Suprapubic skin (tissue), 3 donors: ENCODE measurements at regions not wholly inside any gene's neighbourhood (a gene's known extent, or its start where the extent isn't known, plus 50 kb on each side); places are given as distances from the start of the nearest gene placed in this dataset.

Source experiments
- EP300 ChIP-seq: sonication (generic); formaldehyde crosslinking; IDR thresholded peaks from one replicate; pipeline ENCODE4 v1.6.1; 2017; ENCODE audit warnings: antibody characterized with exemption
- POLR2A ChIP-seq, 2 donors: fragments of 450-650 bp; IDR thresholded peaks; one replicate each; pipeline ENCODE4 v1.6.1; 2017; ENCODE audit warnings: antibody characterized with exemption in 2 of 2, mild to moderate bottlenecking in 2 of 2, moderate library complexity in 2 of 2
- TF ChIP-seq, protein P1 (sequence below), 2 donors: fragments of 200-600 bp in 1 of 2; fragments of 450-650 bp in 1 of 2; sonication (generic) in 1 of 2; IDR thresholded peaks; one replicate each; pipeline ENCODE4 v1.5.1; 2016 to 2019; ENCODE audit warnings: antibody characterized with exemption in 2 of 2, mild to moderate bottlenecking in 1 of 2, moderate library complexity in 1 of 2

DNA sequence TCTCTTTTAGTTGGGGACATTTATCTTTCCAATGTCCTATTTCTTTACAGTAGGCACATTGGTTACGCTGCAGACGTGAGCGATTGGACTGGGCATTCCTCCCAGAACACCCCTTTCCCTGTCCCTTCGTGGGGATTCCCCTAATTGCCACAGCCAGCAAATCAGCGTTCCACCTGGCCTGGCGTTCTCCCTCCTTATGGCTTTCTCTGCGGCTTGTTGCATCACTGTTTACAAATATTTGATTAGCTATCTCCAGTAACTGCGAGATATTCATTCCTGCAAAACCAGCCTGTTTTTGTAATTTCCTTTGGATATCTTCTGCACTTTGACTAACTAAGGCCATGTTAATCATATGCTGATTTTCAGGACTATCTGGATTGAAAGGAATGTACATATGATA, 202.5 kb upstream of the KLF8 start:
- TF ChIP-seq, protein P1, sequence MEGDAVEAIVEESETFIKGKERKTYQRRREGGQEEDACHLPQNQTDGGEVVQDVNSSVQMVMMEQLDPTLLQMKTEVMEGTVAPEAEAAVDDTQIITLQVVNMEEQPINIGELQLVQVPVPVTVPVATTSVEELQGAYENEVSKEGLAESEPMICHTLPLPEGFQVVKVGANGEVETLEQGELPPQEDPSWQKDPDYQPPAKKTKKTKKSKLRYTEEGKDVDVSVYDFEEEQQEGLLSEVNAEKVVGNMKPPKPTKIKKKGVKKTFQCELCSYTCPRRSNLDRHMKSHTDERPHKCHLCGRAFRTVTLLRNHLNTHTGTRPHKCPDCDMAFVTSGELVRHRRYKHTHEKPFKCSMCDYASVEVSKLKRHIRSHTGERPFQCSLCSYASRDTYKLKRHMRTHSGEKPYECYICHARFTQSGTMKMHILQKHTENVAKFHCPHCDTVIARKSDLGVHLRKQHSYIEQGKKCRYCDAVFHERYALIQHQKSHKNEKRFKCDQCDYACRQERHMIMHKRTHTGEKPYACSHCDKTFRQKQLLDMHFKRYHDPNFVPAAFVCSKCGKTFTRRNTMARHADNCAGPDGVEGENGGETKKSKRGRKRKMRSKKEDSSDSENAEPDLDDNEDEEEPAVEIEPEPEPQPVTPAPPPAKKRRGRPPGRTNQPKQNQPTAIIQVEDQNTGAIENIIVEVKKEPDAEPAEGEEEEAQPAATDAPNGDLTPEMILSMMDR (IDR thresholded peaks at IDR 0.05): no peak
- TF ChIP-seq POLR2A (IDR thresholded peaks at IDR 0.05): no peak
- no peak for TF ChIP-seq EP300
